NT2/D1 (cell line): ENCODE measurements at regions not wholly inside any gene's neighbourhood (a gene's known extent, or its start where the extent isn't known, plus 50 kb on each side); places are given as distances from the start of the nearest gene placed in this dataset.

Source experiments
- YY1 ChIP-seq: IDR thresholded peaks from 2 replicates; pipeline ENCODE4 v1.6.1; 2011; ENCODE audit not compliant: insufficient read length, insufficient read depth
- ZNF274 ChIP-seq: IDR thresholded peaks from 2 replicates; pipeline ENCODE4 v1.6.1; 2011; ENCODE audit warnings: mild to moderate bottlenecking, low read depth, low read length

DNA sequence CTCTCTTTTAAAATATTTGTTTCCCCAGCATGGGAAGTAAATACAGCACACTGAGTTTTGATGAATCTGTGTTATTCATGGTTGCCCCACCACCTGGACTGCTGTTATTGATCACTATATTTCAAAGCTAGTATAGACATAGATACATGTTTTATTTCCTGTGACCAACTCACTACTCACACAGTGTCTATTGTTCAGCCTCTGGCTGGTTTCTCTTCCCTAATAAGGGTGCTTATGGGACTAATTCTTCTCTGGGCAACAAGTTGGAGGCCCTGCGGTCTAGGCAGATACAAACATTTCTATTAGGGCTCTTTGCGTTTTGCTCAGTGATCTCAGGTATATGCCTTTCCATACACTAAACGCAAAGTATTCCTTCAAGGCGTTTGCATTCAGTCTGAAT lies 1191.0 kb upstream of the TMEM132C start:
- no peak for TF ChIP-seq ZNF274
- no peak for TF ChIP-seq YY1
